Hepatocyte (in vitro differentiated cells): ENCODE measurements at regions not wholly inside any gene's neighbourhood (a gene's known extent, or its start where the extent isn't known, plus 50 kb on each side); places are given as distances from the start of the nearest gene placed in this dataset.

Experiments used
- DNase-seq: peaks from one replicate; pipeline ENCODE4 v3.0.0-alpha.2; 2016; ENCODE audit warnings: low spot score
- H2AFZ ChIP-seq: fragments of 200-600 bp; sonication (generic); 2 replicates; pipeline ENCODE4 v1.6.0; 2016; ENCODE audit warnings: antibody characterized with exemption, mild to moderate bottlenecking
- H3K27ac ChIP-seq: fragments of 200-600 bp; sonication (generic); 2 replicates; pipeline ENCODE4 v1.5.1; 2016; ENCODE audit warnings: mild to moderate bottlenecking
- H3K27me3 ChIP-seq: fragments of 200-600 bp; sonication (generic); 2 replicates; pipeline ENCODE4 v1.6.1; 2016
- H3K36me3 ChIP-seq: fragments of 200-600 bp; sonication (generic); replicated peaks from 2 replicates; pipeline ENCODE4 v1.5.1; 2016; ENCODE audit warnings: low read depth; ENCODE audit not compliant: insufficient read depth
- H3K4me1 ChIP-seq: fragments of 200-600 bp; sonication (generic); 2 replicates; pipeline ENCODE4 v1.5.1; 2016; ENCODE audit warnings: mild to moderate bottlenecking, moderate library complexity; ENCODE audit not compliant: insufficient read depth
- H3K4me2 ChIP-seq: fragments of 200-600 bp; sonication (generic); 2 replicates; pipeline ENCODE4 v1.6.0; 2016
- H3K4me3 ChIP-seq: fragments of 200-600 bp; sonication (generic); 2 replicates; pipeline ENCODE4 v1.5.1; 2016; ENCODE audit warnings: mild to moderate bottlenecking
- H3K79me2 ChIP-seq: fragments of 200-600 bp; sonication (generic); 2 replicates; pipeline ENCODE4 v1.6.0; 2017; ENCODE audit warnings: mild to moderate bottlenecking
- H3K9me2 ChIP-seq: fragments of 200-600 bp; sonication (generic); replicated peaks from 2 replicates; pipeline ENCODE4 v1.6.0; 2017; ENCODE audit warnings: mild to moderate bottlenecking; ENCODE audit not compliant: insufficient read depth
- H3K9me3 ChIP-seq: fragments of 200-600 bp; sonication (generic); 2 replicates; pipeline ENCODE4 v1.5.1; 2016; ENCODE audit warnings: low read depth, mild to moderate bottlenecking
- H4K20me1 ChIP-seq: fragments of 200-600 bp; sonication (generic); 2 replicates; pipeline ENCODE4 v1.6.0; 2016; ENCODE audit warnings: mild to moderate bottlenecking; ENCODE audit not compliant: insufficient read depth, poor library complexity, severe bottlenecking
- CTCF ChIP-seq: fragments of 200-600 bp; sonication (generic); IDR thresholded peaks from 2 replicates; pipeline ENCODE4 v1.5.1; 2016; ENCODE audit warnings: antibody characterized with exemption, mild to moderate bottlenecking; ENCODE audit not compliant: poor library complexity
- EZH2 ChIP-seq: fragments of 200-600 bp; sonication (generic); IDR thresholded peaks from 2 replicates; pipeline ENCODE4 v1.6.1; 2016; ENCODE audit warnings: antibody characterized with exemption, mild to moderate bottlenecking, borderline replicate concordance
- EZH2phosphoT487 ChIP-seq: fragments of 200-600 bp; sonication (generic); IDR thresholded peaks from one replicate; pipeline ENCODE4 v1.6.1; 2018; ENCODE audit warnings: antibody characterized with exemption, mild to moderate bottlenecking, low read depth, moderate library complexity; ENCODE audit not compliant: unreplicated experiment, severe bottlenecking
- WGBS: methylation state at CpG from one replicate; pipeline ENCODE4 v1.1.6; 2016; ENCODE audit warnings: low lambda C conversion rate; ENCODE audit errors: missing lambda C conversion rate; 5-methylcytosine and 5-hydroxymethylcytosine counted together

- Histone ChIP-seq H3K27me3 (no peaks in the 10 kb centered on the region), H3K36me3 (no peaks in the 10 kb centered on the region), H3K4me3 (no peak overlapping the region), H4K20me1 (no peaks in the 10 kb centered on the region), H3K27ac (no peak overlapping the region), H3K9me2 (no peaks in the 10 kb centered on the region), H3K79me2 (no peaks in the 10 kb centered on the region), H2AFZ (no peak overlapping the region), H3K4me2 (no peak overlapping the region), H3K4me1 (no peaks in the 10 kb centered on the region), H3K9me3 (no peaks in the 10 kb centered on the region)
- DNase-seq, result no peak
- 63% methylated on average over 3 of the region's 3 CpGs for WGBS
- no peak for TF ChIP-seq EZH2phosphoT487
- no peak for TF ChIP-seq EZH2
- TF ChIP-seq CTCF, result no peak
Observed at GRCh38 chr12:17810399-17810798, 279.6 kb downstream of the RERGL start.

GRCh38 chr12:17809206-17809605, 280.8 kb downstream of the RERGL start:
- 75% methylated on average over 1 of the region's 1 CpG for WGBS
- Histone ChIP-seq H3K27ac (no peak overlapping the region), H3K4me2 (no peak overlapping the region), H3K4me1 (no peaks in the 10 kb centered on the region), H3K9me3 (no peaks in the 10 kb centered on the region), H4K20me1 (no peaks in the 10 kb centered on the region), H3K27me3 (no peaks in the 10 kb centered on the region), H3K36me3 (no peaks in the 10 kb centered on the region), H3K4me3 (no peak overlapping the region), H3K79me2 (no peaks in the 10 kb centered on the region), H2AFZ (no peak overlapping the region), H3K9me2 (no peaks in the 10 kb centered on the region)
- DNase-seq, result no peak
- TF ChIP-seq CTCF (no peak), EZH2phosphoT487 (no peak), EZH2 (no peak)

- Histone ChIP-seq H3K9me3 (no peaks in the 10 kb centered on the region), H3K4me3 (no peak overlapping the region), H3K4me2 (no peak overlapping the region), H3K9me2 (no peaks in the 10 kb centered on the region), H2AFZ (no peak overlapping the region), H3K79me2 (no peaks in the 10 kb centered on the region), H3K36me3 (no peaks in the 10 kb centered on the region), H3K27me3 (no peaks in the 10 kb centered on the region), H3K27ac (no peak overlapping the region), H4K20me1 (no peaks in the 10 kb centered on the region), H3K4me1 (no peaks in the 10 kb centered on the region)
- WGBS, result 77% methylated on average over 15 of the region's 15 CpGs
- no peak for TF ChIP-seq EZH2
- no peak for TF ChIP-seq EZH2phosphoT487
- no peak for TF ChIP-seq CTCF
- no peak for DNase-seq
Observed at GRCh38 chr12:17802657-17803641, 287.0 kb downstream of the RERGL start.
